B cell (primary cell): ENCODE measurements at regions not wholly inside any gene's neighbourhood (a gene's known extent, or its start where the extent isn't known, plus 50 kb on each side); places are given as distances from the start of the nearest gene placed in this dataset.

Source experiments
- EZH2 ChIP-seq: IDR thresholded peaks from 2 replicates; pipeline ENCODE4 v1.6.1; 2012; ENCODE audit warnings: borderline replicate concordance, low read depth, mild to moderate bottlenecking, moderate library complexity, low read length; ENCODE audit not compliant: insufficient read depth, poor library complexity, severe bottlenecking
- TF ChIP-seq, protein P1 (sequence below): fragments of 200-600 bp; IDR thresholded peaks from one replicate; pipeline ENCODE4 v1.8.0; 2022; ENCODE audit warnings: antibody characterized with exemption, mild to moderate bottlenecking

DNA sequence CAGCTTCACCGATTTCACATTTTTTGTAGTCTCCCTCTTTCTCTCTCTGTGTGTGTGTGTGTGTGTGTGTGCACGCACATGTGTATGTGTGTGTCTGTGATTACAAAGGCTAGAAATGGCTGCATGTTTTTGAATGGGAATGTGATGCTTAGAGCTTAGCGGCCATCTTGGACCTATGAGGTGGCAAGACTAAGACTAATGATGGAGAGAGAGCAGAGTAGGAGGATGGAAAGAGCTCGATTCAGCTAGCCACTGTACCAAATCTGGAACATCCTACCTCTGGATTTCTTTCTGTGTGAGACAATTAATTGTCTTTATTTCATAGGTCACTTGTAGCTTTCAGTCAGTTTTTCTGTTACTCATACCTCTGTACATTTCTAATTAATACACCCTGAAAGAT is 205.1 kb downstream of the PCSK1 start:
- TF ChIP-seq, protein P1, sequence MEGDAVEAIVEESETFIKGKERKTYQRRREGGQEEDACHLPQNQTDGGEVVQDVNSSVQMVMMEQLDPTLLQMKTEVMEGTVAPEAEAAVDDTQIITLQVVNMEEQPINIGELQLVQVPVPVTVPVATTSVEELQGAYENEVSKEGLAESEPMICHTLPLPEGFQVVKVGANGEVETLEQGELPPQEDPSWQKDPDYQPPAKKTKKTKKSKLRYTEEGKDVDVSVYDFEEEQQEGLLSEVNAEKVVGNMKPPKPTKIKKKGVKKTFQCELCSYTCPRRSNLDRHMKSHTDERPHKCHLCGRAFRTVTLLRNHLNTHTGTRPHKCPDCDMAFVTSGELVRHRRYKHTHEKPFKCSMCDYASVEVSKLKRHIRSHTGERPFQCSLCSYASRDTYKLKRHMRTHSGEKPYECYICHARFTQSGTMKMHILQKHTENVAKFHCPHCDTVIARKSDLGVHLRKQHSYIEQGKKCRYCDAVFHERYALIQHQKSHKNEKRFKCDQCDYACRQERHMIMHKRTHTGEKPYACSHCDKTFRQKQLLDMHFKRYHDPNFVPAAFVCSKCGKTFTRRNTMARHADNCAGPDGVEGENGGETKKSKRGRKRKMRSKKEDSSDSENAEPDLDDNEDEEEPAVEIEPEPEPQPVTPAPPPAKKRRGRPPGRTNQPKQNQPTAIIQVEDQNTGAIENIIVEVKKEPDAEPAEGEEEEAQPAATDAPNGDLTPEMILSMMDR = no peak
- TF ChIP-seq EZH2 = no peak
